ENCODE measurements at regions not wholly inside any gene's neighbourhood (a gene's known extent, or its start where the extent isn't known, plus 50 kb on each side); places are given as distances from the start of the nearest gene placed in this dataset.

- H4K20me1 ChIP-seq (ENCODE audit: insufficient read depth, low read length, poor library complexity, severe bottlenecking) = no peaks in the 10 kb centered on the region
- no peak overlapping the region for H3K4me2 ChIP-seq (ENCODE audit: low read depth, low read length, poor library complexity, severe bottlenecking)
- H3K36me3 ChIP-seq (ENCODE audit: insufficient read depth, low read length) = no peaks in the 10 kb centered on the region
- H3K4me3 ChIP-seq (ENCODE audit: low read length, poor library complexity, severe bottlenecking) = no peak overlapping the region
- H2AFZ ChIP-seq (ENCODE audit: low read length) = no peak overlapping the region
- no peaks in the 10 kb centered on the region for H3F3A ChIP-seq (ENCODE audit: low read depth)
- no peaks in the 10 kb centered on the region for H3K9me3 ChIP-seq (ENCODE audit: insufficient read depth, low read depth, low read length)
- no peaks in the 10 kb centered on the region for H3K9me2 ChIP-seq (replicated peaks; ENCODE audit: low read depth, low read length)
- TF ChIP-seq CTCF (conservative IDR thresholded peaks at IDR 0.05; ENCODE audit: low read length) (no peak), EZH2phosphoT487 (IDR thresholded peaks at IDR 0.05; ENCODE audit: borderline replicate concordance) (no peak)
- no peaks in the 10 kb centered on the region for H3K79me2 ChIP-seq (ENCODE audit: insufficient read depth, low read length)
- no peaks in the 10 kb centered on the region for H3K27me3 ChIP-seq (ENCODE audit: insufficient read depth, low read length, poor library complexity, severe bottlenecking)
- H3K4me1 ChIP-seq (ENCODE audit: insufficient read depth, low read length, poor library complexity, severe bottlenecking) = no peaks in the 10 kb centered on the region
- H3K9ac ChIP-seq (ENCODE audit: low read depth, low read length, poor library complexity, severe bottlenecking) = no peak overlapping the region
These were observed 115.5 kb upstream of the ALDH1A3 start for GRCh38 chr15:100763835-100764750.

- Histone ChIP-seq H3K4me1 (ENCODE audit: insufficient read depth, low read length, poor library complexity, severe bottlenecking) (no peaks in the 10 kb centered on the region), H3K27me3 (ENCODE audit: insufficient read depth, low read length, poor library complexity, severe bottlenecking) (no peaks in the 10 kb centered on the region), H4K20me1 (ENCODE audit: insufficient read depth, low read length, poor library complexity, severe bottlenecking) (no peaks in the 10 kb centered on the region), H3K79me2 (ENCODE audit: insufficient read depth, low read length) (no peaks in the 10 kb centered on the region), H3K4me3 (ENCODE audit: low read length, poor library complexity, severe bottlenecking) (no peak overlapping the region), H3K9me3 (ENCODE audit: insufficient read depth, low read depth, low read length) (no peaks in the 10 kb centered on the region), H3F3A (ENCODE audit: low read depth) (no peaks in the 10 kb centered on the region), H3K9ac (ENCODE audit: low read depth, low read length, poor library complexity, severe bottlenecking) (no peak overlapping the region), H3K9me2 (replicated peaks; ENCODE audit: low read depth, low read length) (no peaks in the 10 kb centered on the region), H2AFZ (ENCODE audit: low read length) (no peak overlapping the region), H3K4me2 (ENCODE audit: low read depth, low read length, poor library complexity, severe bottlenecking) (no peak overlapping the region), H3K36me3 (ENCODE audit: insufficient read depth, low read length) (no peaks in the 10 kb centered on the region)
- TF ChIP-seq CTCF (conservative IDR thresholded peaks at IDR 0.05; ENCODE audit: low read length) (no peak), EZH2phosphoT487 (IDR thresholded peaks at IDR 0.05; ENCODE audit: borderline replicate concordance) (no peak)
These were observed 114.7 kb upstream of the ALDH1A3 start for GRCh38 chr15:100764778-100765466.

- Histone ChIP-seq H3K79me2 (ENCODE audit: insufficient read depth, low read length) (no peaks in the 10 kb centered on the region), H3K4me2 (ENCODE audit: low read depth, low read length, poor library complexity, severe bottlenecking) (no peak overlapping the region), H4K20me1 (ENCODE audit: insufficient read depth, low read length, poor library complexity, severe bottlenecking) (no peaks in the 10 kb centered on the region), H3K4me1 (ENCODE audit: insufficient read depth, low read length, poor library complexity, severe bottlenecking) (no peaks in the 10 kb centered on the region), H3K4me3 (ENCODE audit: low read length, poor library complexity, severe bottlenecking) (no peak overlapping the region), H3F3A (ENCODE audit: low read depth) (no peaks in the 10 kb centered on the region), H3K9me3 (ENCODE audit: insufficient read depth, low read depth, low read length) (no peaks in the 10 kb centered on the region), H3K9ac (ENCODE audit: low read depth, low read length, poor library complexity, severe bottlenecking) (no peak overlapping the region), H3K9me2 (replicated peaks; ENCODE audit: low read depth, low read length) (no peaks in the 10 kb centered on the region), H3K36me3 (ENCODE audit: insufficient read depth, low read length) (no peaks in the 10 kb centered on the region), H3K27me3 (ENCODE audit: insufficient read depth, low read length, poor library complexity, severe bottlenecking) (no peaks in the 10 kb centered on the region), H2AFZ (ENCODE audit: low read length) (no peak overlapping the region)
- TF ChIP-seq EZH2phosphoT487 (IDR thresholded peaks at IDR 0.05; ENCODE audit: borderline replicate concordance) (no peak), CTCF (conservative IDR thresholded peaks at IDR 0.05; ENCODE audit: low read length) (no peak)
These were observed 114.0 kb upstream of the ALDH1A3 start for GRCh38 chr15:100765467-100766241.
